Upper lobe of right lung (tissue), 1 donor: ENCODE measurements at regions not wholly inside any gene's neighbourhood (a gene's known extent, or its start where the extent isn't known, plus 50 kb on each side); places are given as distances from the start of the nearest gene placed in this dataset.

ENCODE experiments used
- ATAC-seq: fragments of 200-7000 bp; cut with Tn5 transposase; one replicate; pipeline ENCODE4 v1.9.1; 2020; ENCODE audit warnings: mild to moderate bottlenecking, moderate library complexity
- DNase-seq: peaks from one replicate; pipeline ENCODE4 v3.0.0-alpha.2; 2020
- H3K27ac ChIP-seq: fragments of 200-600 bp; one replicate; pipeline ENCODE4 v1.8.0; 2022
- H3K27me3 ChIP-seq: fragments of 200-600 bp; one replicate; pipeline ENCODE4 v1.8.0; 2022; ENCODE audit warnings: mild to moderate bottlenecking
- H3K36me3 ChIP-seq: fragments of 200-600 bp; one replicate; pipeline ENCODE4 v1.8.0; 2022
- H3K4me1 ChIP-seq: fragments of 200-600 bp; one replicate; pipeline ENCODE4 v1.8.0; 2022
- H3K4me3 ChIP-seq: fragments of 200-600 bp; one replicate; pipeline ENCODE4 v1.8.0; 2022; ENCODE audit warnings: mild to moderate bottlenecking
- H3K9me3 ChIP-seq: fragments of 200-600 bp; one replicate; pipeline ENCODE4 v1.8.0; 2022
- intact Hi-C: fragments of 100-400 bp; cut with DNase I; formaldehyde crosslinking; loops from one replicate; pipeline ENCODE4 v1.11.0; 2022
- TF ChIP-seq, protein P1 (sequence below): fragments of 200-600 bp; IDR thresholded peaks from one replicate; pipeline ENCODE4 v1.8.0; 2022; ENCODE audit warnings: antibody characterized with exemption
- donor health status: DM: no; HTN: yes; CAD: no; lungs with severe emphysema.

DNA sequence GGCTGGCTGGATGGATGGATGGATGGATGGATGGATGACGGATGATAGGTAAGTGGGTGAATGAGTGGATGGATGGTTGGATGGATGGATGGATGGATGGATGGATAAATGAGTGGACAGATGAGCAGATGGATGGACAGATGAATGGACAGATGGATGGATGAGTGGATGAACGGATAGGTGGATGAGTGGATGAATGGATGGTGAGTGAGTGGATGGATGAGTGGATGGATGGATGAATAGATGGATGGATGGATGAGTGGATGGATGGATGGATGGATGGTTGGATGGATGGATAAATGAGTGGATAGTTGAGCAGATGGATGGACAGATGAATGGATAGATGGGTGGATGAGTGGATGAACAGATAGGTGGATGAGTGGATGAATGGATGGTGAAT lies 340.7 kb upstream of the AUTS2 start:
- TF ChIP-seq, protein P1, sequence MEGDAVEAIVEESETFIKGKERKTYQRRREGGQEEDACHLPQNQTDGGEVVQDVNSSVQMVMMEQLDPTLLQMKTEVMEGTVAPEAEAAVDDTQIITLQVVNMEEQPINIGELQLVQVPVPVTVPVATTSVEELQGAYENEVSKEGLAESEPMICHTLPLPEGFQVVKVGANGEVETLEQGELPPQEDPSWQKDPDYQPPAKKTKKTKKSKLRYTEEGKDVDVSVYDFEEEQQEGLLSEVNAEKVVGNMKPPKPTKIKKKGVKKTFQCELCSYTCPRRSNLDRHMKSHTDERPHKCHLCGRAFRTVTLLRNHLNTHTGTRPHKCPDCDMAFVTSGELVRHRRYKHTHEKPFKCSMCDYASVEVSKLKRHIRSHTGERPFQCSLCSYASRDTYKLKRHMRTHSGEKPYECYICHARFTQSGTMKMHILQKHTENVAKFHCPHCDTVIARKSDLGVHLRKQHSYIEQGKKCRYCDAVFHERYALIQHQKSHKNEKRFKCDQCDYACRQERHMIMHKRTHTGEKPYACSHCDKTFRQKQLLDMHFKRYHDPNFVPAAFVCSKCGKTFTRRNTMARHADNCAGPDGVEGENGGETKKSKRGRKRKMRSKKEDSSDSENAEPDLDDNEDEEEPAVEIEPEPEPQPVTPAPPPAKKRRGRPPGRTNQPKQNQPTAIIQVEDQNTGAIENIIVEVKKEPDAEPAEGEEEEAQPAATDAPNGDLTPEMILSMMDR: no peak
- Histone ChIP-seq H3K9me3 (no peaks in the 10 kb centered on the region), H3K27ac (no peak overlapping the region), H3K4me3 (no peak overlapping the region), H3K36me3 (no peaks in the 10 kb centered on the region), H3K27me3 (no peaks in the 10 kb centered on the region), H3K4me1 (no peaks in the 10 kb centered on the region)
- intact Hi-C loops: no loop called here
- no peak for ATAC-seq
- no peak for DNase-seq

DNA sequence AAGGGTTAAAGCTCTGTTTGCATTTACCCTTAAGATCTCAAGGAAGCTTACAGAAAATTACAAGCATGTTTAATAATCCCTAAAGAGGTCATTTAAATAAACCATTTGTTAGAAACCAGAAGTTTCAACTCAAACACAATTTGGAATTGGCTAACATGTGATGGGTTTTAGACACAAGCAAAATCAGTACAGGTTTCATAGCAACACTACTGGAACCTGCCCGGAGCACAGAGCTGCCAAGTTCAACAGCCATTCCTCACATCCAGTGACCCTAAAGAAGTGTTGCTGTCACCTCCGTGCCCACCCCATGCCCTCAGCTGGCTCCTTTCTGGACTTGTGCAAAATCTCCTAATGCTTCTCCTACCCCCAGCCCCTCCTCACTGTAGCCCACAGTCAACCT lies 338.8 kb upstream of the AUTS2 start:
- DNase-seq: no peak

DNA sequence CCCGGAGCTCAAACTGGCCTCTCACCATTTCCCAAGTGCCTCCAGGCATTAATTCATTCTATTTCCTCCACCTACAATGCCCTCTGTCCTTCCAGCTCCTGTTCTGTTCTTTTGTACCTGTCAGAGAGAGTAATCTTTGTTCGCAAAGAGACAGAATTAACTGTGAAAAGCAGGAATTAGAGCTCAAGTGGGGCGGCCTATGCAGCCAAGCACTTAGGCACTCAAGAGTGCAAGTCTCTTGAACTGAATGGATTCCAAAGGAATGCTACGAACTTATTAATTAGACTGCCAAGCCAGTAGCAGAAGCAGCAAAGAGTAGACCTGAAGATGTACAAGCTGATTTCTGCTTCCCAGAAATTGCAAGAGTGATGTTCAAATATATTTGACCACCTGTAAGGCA lies 338.3 kb upstream of the AUTS2 start:
- Histone ChIP-seq H3K27me3 (no peaks in the 10 kb centered on the region), H3K9me3 (no peaks in the 10 kb centered on the region), H3K4me1 (no peaks in the 10 kb centered on the region), H3K27ac (no peak overlapping the region), H3K36me3 (no peaks in the 10 kb centered on the region), H3K4me3 (no peak overlapping the region)
- TF ChIP-seq, protein P1: no peak
- ATAC-seq (peak; percentile 12), DNase-seq (no peak)
- intact Hi-C loops: no loop called here

More for the DNA sequence above, 338.8 kb upstream of the AUTS2 start:
- H3K27ac ChIP-seq: no peak overlapping the region
- no peaks in the 10 kb centered on the region for H3K27me3 ChIP-seq
- no peaks in the 10 kb centered on the region for H3K36me3 ChIP-seq
- TF ChIP-seq, protein P1: no peak
- intact Hi-C loops: no loop called here
- no peak overlapping the region for H3K4me3 ChIP-seq
- no peak for ATAC-seq
- no peaks in the 10 kb centered on the region for H3K4me1 ChIP-seq
- no peaks in the 10 kb centered on the region for H3K9me3 ChIP-seq

DNA sequence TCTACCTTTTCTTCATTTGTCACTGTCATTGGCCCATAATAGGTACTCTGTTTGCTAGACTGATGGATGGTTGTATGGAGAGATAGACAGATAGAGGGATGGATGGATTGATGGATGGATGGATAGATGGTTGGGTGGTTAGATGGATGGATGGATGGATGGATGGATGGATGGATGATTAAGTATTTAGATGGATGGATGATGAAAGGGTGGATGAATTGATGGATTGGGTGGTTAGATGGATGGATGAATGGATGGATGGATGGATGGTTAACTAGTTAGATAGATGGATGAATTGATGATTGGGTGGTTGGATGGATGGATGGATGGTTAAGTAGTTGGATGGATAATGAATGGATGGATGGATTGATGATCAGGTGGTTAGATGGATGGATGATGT lies 334.7 kb upstream of the AUTS2 start:
- Histone ChIP-seq H3K9me3 (no peaks in the 10 kb centered on the region), H3K27ac (no peak overlapping the region), H3K36me3 (no peaks in the 10 kb centered on the region), H3K27me3 (no peaks in the 10 kb centered on the region), H3K4me3 (no peak overlapping the region), H3K4me1 (no peaks in the 10 kb centered on the region)
- DNase-seq: no peak
- intact Hi-C loops: no loop called here
- ATAC-seq: no peak
- TF ChIP-seq, protein P1: no peak

DNA sequence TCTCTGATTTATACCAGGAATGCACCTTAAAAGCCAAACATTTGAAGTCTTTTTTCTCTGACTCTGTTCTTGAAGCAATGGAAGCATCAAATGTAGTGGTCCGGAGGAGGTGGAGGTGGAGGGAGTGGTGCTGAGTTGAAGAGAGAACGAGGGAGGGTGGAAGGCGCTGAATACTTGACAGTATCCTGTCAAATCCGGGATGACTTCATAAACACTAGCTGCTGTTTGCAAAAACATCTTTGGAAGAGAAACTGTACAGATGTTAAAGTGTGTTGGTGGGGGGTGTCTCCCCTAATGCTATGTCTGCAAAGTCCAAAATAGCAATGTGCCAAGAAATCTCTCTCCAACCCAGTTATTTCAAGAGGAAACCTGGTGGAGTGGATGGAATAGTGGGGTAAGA lies 328.5 kb upstream of the AUTS2 start:
- no peaks in the 10 kb centered on the region for H3K9me3 ChIP-seq
- ATAC-seq (no peak), DNase-seq (no peak)
- H3K27me3 ChIP-seq: no peaks in the 10 kb centered on the region
- H3K27ac ChIP-seq: no peak overlapping the region
- intact Hi-C loops: no loop called here
- H3K36me3 ChIP-seq: no peaks in the 10 kb centered on the region
- no peaks in the 10 kb centered on the region for H3K4me1 ChIP-seq
- no peak overlapping the region for H3K4me3 ChIP-seq
- TF ChIP-seq, protein P1: no peak

DNA sequence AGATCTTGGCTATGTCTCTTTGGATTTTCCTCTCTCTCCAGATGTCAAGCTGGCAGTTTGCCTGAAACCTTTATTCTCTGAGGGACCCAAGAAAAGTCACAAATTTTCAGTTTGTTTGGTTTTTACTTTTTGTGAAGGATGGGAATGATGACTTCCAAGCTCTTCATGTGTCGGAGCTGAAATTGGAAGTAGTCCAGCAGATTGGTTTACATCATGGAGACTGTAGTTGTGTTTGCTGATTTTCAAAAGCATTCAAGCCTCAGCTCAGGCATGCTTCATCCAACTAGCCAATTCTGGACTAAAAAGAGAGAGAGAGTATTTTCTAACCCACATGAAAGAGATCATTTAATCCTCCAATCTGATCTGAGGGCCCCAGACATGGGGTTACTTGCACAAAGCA lies 326.2 kb upstream of the AUTS2 start:
- DNase-seq (no peak), ATAC-seq (no peak)
- Histone ChIP-seq H3K36me3 (no peaks in the 10 kb centered on the region), H3K27ac (no peak overlapping the region), H3K27me3 (no peaks in the 10 kb centered on the region), H3K4me3 (no peak overlapping the region), H3K4me1 (no peaks in the 10 kb centered on the region), H3K9me3 (no peaks in the 10 kb centered on the region)
- intact Hi-C loops: no loop called here
- TF ChIP-seq, protein P1: no peak
